HG02678 (cell line): ENCODE measurements at regions not wholly inside any gene's neighbourhood (a gene's known extent, or its start where the extent isn't known, plus 50 kb on each side); places are given as distances from the start of the nearest gene placed in this dataset.
A peak's percentile ranks its signal among the peaks of the same experiment; 100 is the strongest.
"Not testable (repeated sequence)": the region's sequence is repeated elsewhere in the genome, so short reads cannot be mapped to it uniquely, and the experiment has no call there.

Experiments
- ATAC-seq: cut with Tn5 transposase; IDR thresholded peaks from one replicate; pipeline ENCODE4 v1.9.1; 2021; ENCODE audit warnings: mild to moderate bottlenecking, moderate library complexity; ENCODE audit not compliant: unreplicated experiment

DNA sequence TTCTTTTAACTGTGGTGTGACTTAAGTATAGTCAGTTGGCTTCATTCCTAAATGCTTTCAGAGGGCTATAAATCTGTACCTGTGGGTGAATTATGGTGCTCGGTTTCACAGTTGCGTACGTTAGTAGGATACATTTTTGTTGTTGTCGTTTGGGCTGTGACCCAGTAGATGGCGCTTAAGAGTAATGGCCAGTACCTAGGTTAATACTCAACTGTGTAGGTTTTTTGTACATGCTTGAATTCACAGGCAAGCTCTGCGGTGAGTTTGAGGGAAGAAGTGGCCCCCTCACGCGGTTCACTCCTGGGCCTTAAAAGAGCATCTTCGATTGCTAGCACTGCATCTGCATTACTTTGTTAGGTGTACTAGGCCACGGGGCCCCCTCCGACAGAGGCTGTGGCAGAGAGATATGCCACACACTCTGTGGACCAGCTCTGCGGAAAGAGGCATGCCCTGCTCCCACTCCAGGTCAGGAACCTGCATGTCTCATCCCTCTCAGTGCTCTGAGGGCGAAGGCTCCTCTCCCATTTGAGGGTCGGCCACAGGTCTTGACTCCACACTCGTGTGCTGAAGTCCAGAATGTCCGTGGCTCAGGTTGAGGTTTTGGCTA lies 224.6 kb upstream of the TBL1Y start:
- ATAC-seq: not testable (repeated sequence)

DNA sequence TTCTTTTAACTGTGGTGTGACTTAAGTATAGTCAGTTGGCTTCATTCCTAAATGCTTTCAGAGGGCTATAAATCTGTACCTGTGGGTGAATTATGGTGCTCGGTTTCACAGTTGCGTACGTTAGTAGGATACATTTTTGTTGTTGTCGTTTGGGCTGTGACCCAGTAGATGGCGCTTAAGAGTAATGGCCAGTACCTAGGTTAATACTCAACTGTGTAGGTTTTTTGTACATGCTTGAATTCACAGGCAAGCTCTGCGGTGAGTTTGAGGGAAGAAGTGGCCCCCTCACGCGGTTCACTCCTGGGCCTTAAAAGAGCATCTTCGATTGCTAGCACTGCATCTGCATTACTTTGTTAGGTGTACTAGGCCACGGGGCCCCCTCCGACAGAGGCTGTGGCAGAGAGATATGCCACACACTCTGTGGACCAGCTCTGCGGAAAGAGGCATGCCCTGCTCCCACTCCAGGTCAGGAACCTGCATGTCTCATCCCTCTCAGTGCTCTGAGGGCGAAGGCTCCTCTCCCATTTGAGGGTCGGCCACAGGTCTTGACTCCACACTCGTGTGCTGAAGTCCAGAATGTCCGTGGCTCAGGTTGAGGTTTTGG lies 208.8 kb upstream of the TBL1Y start:
- peak; percentile 66 for ATAC-seq

DNA sequence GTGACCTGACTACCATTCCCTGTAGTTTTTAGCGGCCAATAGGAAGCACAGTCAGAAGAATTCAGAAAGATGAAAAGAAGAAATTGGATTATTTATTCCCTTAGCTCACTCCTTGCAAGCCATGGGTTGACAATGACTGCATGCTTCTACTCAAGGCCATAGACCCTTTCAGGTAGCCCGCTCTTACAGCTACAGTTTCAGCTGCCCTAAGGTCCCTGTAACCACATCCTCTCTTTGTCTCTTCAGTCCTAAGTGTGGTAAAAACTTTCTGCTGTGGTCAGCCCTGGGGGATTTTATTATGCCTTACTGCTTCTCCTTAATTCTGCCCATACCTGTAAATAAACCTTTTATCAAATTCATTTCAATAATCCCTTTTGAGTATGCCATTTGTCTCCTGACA lies 189.1 kb upstream of the TBL1Y start:
- peak; percentile 66 for ATAC-seq

DNA sequence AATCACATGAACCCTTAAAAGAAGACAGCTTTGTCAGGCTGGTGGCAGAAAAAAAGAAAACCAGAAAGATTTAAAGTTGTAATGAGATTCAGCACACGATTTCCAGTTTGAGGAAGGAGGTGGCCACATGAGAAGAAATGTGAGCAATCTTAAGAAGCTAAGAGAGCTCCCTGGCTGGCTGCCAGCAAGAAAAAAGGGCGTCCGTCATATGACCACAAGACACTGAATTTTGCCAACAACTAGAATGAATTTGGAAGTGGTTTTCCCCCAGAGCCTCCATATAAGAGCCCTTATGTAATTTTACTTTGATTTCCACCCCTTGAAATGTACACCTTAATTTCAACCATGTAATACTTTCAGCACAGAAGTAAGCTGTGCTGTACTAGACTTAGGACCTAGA lies 163.3 kb upstream of the TBL1Y start:
- not testable (repeated sequence) for ATAC-seq

DNA sequence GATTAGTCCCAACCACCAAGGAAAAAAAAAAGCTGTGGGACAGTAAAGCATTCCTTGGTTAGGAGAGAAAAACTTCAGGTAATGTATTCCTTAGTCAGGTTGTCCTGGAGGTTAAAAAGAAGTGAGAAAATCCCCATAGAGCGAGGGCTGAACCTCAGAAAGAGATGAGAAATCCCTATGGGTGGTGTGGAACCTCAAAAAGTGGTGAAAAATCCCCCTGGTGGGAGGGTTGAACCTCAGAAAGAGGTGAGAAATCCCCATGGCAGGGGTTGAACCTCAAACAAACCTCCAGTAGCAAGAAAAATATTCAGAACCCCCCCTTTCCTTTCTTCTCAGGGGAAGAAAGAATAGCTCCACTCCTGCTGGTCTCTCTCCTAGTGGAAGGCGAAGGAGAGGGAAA lies 128.2 kb upstream of the TBL1Y start:
- no peak for ATAC-seq

DNA sequence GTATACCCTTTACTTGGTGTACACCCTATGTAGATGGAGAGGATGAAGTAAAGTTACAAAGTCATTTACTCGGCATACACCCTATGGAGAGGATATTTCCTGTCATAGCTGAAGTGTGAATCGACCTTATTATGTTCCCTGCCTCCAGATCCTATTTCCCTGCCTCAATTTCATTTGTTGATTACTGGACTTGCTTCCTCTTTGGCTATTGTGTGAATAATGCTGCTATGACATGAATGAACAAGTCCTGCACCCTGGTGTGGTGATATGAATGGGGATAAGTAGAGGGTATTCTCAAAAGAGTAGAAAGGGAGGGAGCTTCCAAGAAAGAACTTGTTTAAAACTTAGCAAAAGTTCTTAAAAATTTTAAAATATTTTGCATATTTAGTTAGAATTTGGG lies 123.5 kb upstream of the TBL1Y start:
- no peak for ATAC-seq

DNA sequence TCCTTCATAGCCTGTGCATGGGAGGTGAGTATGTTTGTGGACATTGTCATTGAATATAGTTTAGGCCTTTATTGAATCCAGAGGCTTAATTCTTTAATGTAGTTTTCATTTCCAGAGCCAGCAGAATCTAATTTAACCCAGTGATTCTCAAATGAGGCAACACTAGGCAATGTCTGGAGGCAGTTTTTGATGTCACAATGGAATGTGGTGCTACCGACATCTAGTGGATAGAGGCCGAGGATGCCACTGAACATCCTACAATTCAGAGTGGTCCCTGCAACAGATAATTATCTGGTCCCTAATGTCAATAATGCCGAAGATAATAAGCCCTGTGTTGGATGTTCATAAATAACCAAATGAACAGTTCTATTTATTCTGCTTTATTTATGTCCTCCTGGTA lies 98.9 kb upstream of the TBL1Y start:
- no peak for ATAC-seq
